Nephron progenitor cell (in vitro differentiated cells): ENCODE measurements at regions not wholly inside any gene's neighbourhood (a gene's known extent, or its start where the extent isn't known, plus 50 kb on each side); places are given as distances from the start of the nearest gene placed in this dataset.

Experiments used
- DNase-seq: peaks from one replicate; pipeline ENCODE4 v3.0.0; 2021
- H3K27ac Mint-ChIP-seq: 2 replicates; pipeline ENCODE4 v1.8.0; 2021; ENCODE audit warnings: mild to moderate bottlenecking, moderate library complexity, mixed read lengths
- H3K27me3 Mint-ChIP-seq: 2 replicates; pipeline ENCODE4 v1.8.0; 2021; ENCODE audit warnings: mild to moderate bottlenecking, low read depth, mixed read lengths; ENCODE audit not compliant: poor library complexity
- H3K36me3 Mint-ChIP-seq: 2 replicates; pipeline ENCODE4 v1.8.0; 2021; ENCODE audit warnings: low read depth, mixed read lengths
- H3K4me1 Mint-ChIP-seq: 2 replicates; pipeline ENCODE4 v1.8.0; 2021; ENCODE audit warnings: mixed read lengths
- H3K4me3 Mint-ChIP-seq: 2 replicates; pipeline ENCODE4 v1.8.0; 2021; ENCODE audit warnings: mild to moderate bottlenecking, moderate library complexity, mixed read lengths
- H3K9me3 Mint-ChIP-seq: 2 replicates; pipeline ENCODE4 v1.8.0; 2021; ENCODE audit warnings: mild to moderate bottlenecking, moderate library complexity, mixed read lengths
- CTCF ChIP-seq: fragments of 200-600 bp; sonication (generic); IDR thresholded peaks from 2 replicates; pipeline ENCODE4 v1.5.0; 2021; ENCODE audit warnings: antibody characterized with exemption

DNA sequence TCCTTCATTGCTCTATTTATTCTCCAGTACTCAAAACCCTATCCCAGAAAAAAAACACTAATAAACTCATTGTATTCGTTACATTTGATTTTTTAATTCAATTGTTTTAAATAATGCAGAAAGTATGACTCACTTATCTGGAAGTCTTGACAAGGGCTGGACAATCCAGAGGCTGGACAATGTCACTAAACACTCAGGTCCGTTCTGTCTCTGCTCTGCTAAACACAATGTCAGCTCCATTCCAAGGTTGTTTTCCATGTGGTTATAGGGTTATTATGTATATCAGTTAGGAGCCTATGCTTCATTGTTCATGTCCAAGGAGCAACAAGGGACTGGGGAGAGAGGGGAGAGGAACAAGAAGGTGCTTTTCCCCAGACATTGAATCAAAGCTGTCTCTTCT lies 125.5 kb downstream of the IRS1 start:
- Mint-ChIP-seq H3K4me1 (no peaks in the 10 kb centered on the region), H3K27me3 (peaks cover 9% of the 10 kb centered on the region), H3K9me3 (no peaks in the 10 kb centered on the region), H3K27ac (no peak overlapping the region), H3K36me3 (no peaks in the 10 kb centered on the region), H3K4me3 (no peak overlapping the region)
- no peak for TF ChIP-seq CTCF
- no peak for DNase-seq

DNA sequence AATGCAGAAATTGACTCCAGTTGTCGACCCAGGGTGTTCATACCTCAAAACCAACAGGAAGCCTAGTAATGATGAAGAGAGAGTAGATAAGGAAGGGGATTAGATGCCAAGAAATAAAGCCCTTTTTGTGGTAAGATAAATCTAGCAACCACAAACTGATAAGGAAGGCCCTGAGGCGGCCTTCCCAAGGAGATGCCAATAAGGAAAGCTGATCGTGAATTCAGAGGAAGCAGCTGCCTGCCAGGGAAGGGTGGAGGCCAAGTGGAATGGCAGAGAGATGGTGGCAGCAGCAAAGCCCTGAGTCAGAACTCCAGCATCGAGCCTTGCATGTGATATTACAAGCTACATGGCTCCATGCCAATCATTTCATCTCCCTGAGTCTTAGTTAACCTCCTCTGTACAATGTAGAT lies 126.3 kb downstream of the IRS1 start:
- H3K27me3 Mint-ChIP-seq: peaks cover 9% of the 10 kb centered on the region
- TF ChIP-seq CTCF: no peak
- H3K4me3 Mint-ChIP-seq: no peak overlapping the region
- no peaks in the 10 kb centered on the region for H3K9me3 Mint-ChIP-seq
- H3K27ac Mint-ChIP-seq: no peak overlapping the region
- no peaks in the 10 kb centered on the region for H3K36me3 Mint-ChIP-seq
- no peak for DNase-seq
- no peaks in the 10 kb centered on the region for H3K4me1 Mint-ChIP-seq

DNA sequence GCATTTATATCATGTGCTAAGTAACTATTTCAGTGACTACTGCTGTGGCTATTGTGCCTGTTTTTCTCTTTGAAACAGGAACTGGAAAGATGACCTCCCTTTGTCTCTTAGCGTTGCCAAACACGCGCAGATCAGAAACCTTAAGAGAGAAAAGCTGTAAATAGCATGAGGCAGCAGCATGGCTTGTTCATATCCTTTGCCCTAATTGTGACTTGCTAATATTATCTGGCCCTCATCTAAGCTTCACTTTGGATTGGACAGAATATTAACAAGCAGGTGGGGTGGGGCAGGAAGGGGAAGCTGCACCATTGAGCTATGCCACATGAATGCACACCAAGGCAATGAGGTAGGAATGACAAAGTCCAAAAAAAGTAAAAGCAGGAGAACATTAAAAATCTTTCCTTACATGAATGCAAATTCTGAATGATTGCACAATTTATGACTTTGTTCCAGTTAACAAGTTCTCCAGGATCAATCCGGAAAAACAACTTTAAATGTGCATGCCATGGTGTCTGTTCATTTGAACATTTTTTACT lies 128.4 kb downstream of the IRS1 start:
- DNase-seq: no peak
- TF ChIP-seq CTCF: no peak
- Mint-ChIP-seq H3K4me1 (no peaks in the 10 kb centered on the region), H3K36me3 (no peaks in the 10 kb centered on the region), H3K9me3 (no peaks in the 10 kb centered on the region), H3K4me3 (no peak overlapping the region), H3K27me3 (peaks cover 13% of the 10 kb centered on the region), H3K27ac (no peak overlapping the region)

- no peak for TF ChIP-seq CTCF
- Mint-ChIP-seq H3K27ac (no peak overlapping the region), H3K4me3 (no peak overlapping the region), H3K4me1 (peaks cover 9% of the 10 kb centered on the region), H3K27me3 (peaks cover 13% of the 10 kb centered on the region), H3K9me3 (no peaks in the 10 kb centered on the region), H3K36me3 (no peaks in the 10 kb centered on the region)
- DNase-seq: no peak
Observed at GRCh38 chr2:226669905-226670304, 129.7 kb downstream of the IRS1 start.

DNA sequence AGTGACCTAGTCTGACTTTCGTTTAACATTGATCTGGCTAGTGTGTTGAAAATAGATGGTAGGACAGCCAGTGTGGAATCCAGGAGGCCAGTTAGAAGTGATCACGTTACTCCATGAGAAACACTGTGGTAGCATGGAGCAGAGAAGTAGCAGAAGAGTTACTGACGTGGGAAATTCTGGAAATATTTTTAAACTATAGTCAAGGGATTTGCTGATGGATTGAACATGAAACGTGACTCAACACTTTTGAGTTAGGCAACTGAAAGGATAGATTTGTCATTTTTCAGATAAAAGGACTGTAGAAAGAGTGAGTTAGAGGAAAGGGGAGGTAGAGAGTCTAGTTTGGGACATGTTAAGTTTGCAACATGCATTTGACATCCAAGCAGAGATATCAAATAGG lies 130.4 kb downstream of the IRS1 start:
- Mint-ChIP-seq H3K4me3 (no peak overlapping the region), H3K36me3 (no peaks in the 10 kb centered on the region), H3K27ac (no peak overlapping the region), H3K27me3 (peaks cover 13% of the 10 kb centered on the region), H3K4me1 (peaks cover 13% of the 10 kb centered on the region), H3K9me3 (no peaks in the 10 kb centered on the region)
- no peak for DNase-seq
- TF ChIP-seq CTCF: no peak

DNA sequence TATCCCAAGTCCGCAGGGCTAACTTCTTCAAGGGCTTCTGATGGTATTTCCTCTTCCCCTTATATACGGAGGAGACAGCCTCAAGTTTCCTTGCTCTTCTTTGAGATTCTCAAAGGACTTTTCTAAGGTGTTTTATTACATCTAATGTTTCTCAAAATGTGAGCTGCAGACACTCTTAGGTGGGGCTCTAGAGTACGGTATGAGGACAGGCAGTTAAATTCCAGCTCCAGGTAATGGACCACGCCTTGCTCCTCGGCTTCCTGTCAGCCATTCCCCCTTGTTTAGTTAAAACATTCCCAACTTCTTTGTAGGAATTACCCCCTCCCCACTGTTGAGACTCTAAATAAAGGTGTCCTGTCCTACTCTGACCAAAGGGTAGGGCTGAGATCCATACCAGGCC lies 131.9 kb downstream of the IRS1 start:
- H3K36me3 Mint-ChIP-seq: no peaks in the 10 kb centered on the region
- no peak overlapping the region for H3K27ac Mint-ChIP-seq
- TF ChIP-seq CTCF: no peak
- no peak overlapping the region for H3K4me3 Mint-ChIP-seq
- DNase-seq: no peak
- H3K4me1 Mint-ChIP-seq: peaks cover 13% of the 10 kb centered on the region
- no peaks in the 10 kb centered on the region for H3K9me3 Mint-ChIP-seq
- peaks cover 13% of the 10 kb centered on the region for H3K27me3 Mint-ChIP-seq
